Esophagus muscularis mucosa (tissue), 4 donors: ENCODE measurements at regions not wholly inside any gene's neighbourhood (a gene's known extent, or its start where the extent isn't known, plus 50 kb on each side); places are given as distances from the start of the nearest gene placed in this dataset.

Source experiments
- DNase-seq: peaks from one replicate; pipeline ENCODE4 v3.0.0-alpha.2; 2017; ENCODE audit errors: extremely low spot score
- H3K27ac ChIP-seq, 4 donors: fragments of 200-600 bp; sonication (generic); replicated peaks in 1 of 4; 1 replicate in 3 of 4; 2 replicates in 1 of 4; pipeline ENCODE4 v1.5.1; 2016 to 2019; ENCODE audit warnings: mild to moderate bottlenecking in 1 of 4
- H3K27me3 ChIP-seq, 4 donors: fragments of 200-600 bp; sonication (generic); one replicate each; pipeline versions ENCODE4 v1.5.1 to v1.6.0; 2016 to 2019
- H3K36me3 ChIP-seq, 4 donors: fragments of 200-600 bp; sonication (generic); one replicate each; pipeline ENCODE4 v1.5.1; 2016 to 2019
- H3K4me1 ChIP-seq, 4 donors: fragments of 200-600 bp; sonication (generic); one replicate each; pipeline ENCODE4 v1.5.1; 2016 to 2019
- H3K4me3 ChIP-seq, 4 donors: fragments of 200-600 bp; sonication (generic); 1 replicate in 2 of 4; 2 replicates in 2 of 4; pipeline ENCODE4 v1.5.1; 2016 to 2019; ENCODE audit warnings: mild to moderate bottlenecking in 4 of 4, moderate library complexity in 1 of 4
- H3K9me3 ChIP-seq, 4 donors: fragments of 200-600 bp; sonication (generic); 1 replicate in 3 of 4; 2 replicates in 1 of 4; pipeline ENCODE4 v1.5.1; 2016 to 2019
- CTCF ChIP-seq, 3 experiments: fragments of 200-600 bp in 2 of 3; fragments of 450-650 bp in 1 of 3; sonication (generic) in 2 of 3; IDR thresholded peaks; one replicate each; pipeline ENCODE4 v1.5.1; 2017 to 2019; ENCODE audit warnings: antibody characterized with exemption in 3 of 3, mild to moderate bottlenecking in 2 of 3, moderate library complexity in 1 of 3
- EP300 ChIP-seq: sonication (generic); formaldehyde crosslinking; IDR thresholded peaks from one replicate; pipeline ENCODE4 v1.6.1; 2017; ENCODE audit warnings: antibody characterized with exemption
- POLR2A ChIP-seq: fragments of 450-650 bp; IDR thresholded peaks from one replicate; pipeline ENCODE4 v1.6.1; 2017; ENCODE audit warnings: antibody characterized with exemption, moderate library complexity, mild to moderate bottlenecking, low read depth
- POLR2AphosphoS5 ChIP-seq, 2 donors: sonication (generic); formaldehyde crosslinking; IDR thresholded peaks; one replicate each; pipeline ENCODE4 v1.6.1; 2017; ENCODE audit warnings: antibody characterized with exemption in 2 of 2
- WGBS: methylation state at CpG from one replicate; pipeline ENCODE4 v1.1.5; 2018; 5-methylcytosine and 5-hydroxymethylcytosine counted together
- intact Hi-C: fragments of 100-400 bp; cut with DNase I; formaldehyde crosslinking; loops from one replicate; pipeline ENCODE4 v1.15.1; 2023

- DNase-seq, result peak; percentile 47
- Histone ChIP-seq H3K4me1 (peaks cover 0 to 12% (median 4%) of the 10 kb centered on the region in 4 donors), H3K9me3 (no peaks in the 10 kb centered on the region), H3K27ac (no peak overlapping the region), H3K27me3 (no peaks in the 10 kb centered on the region), H3K36me3 (no peaks in the 10 kb centered on the region), H3K4me3 (no peak overlapping the region)
- intact Hi-C loops, result no loop called here
- TF ChIP-seq EP300, result no peak
- no peak for TF ChIP-seq POLR2A
- TF ChIP-seq POLR2AphosphoS5 (IDR thresholded peaks at IDR 0.05), result no peak
- no peak for TF ChIP-seq CTCF (IDR thresholded peaks at IDR 0.05)
- WGBS, result 72% methylated on average over 11 of the region's 11 CpGs
These were observed 247.9 kb downstream of the TSN start for GRCh38 chr2:122003196-122003940.

GRCh38 chr2:122007126-122007525 is 251.7 kb downstream of the TSN start:
- no peaks in the 10 kb centered on the region for H3K9me3 ChIP-seq
- H3K27ac ChIP-seq, result no peak overlapping the region
- no peaks in the 10 kb centered on the region for H3K36me3 ChIP-seq
- no peaks in the 10 kb centered on the region for H3K4me1 ChIP-seq
- no peak for DNase-seq
- H3K27me3 ChIP-seq, result no peaks in the 10 kb centered on the region
- TF ChIP-seq EP300 (no peak), POLR2AphosphoS5 (IDR thresholded peaks at IDR 0.05) (no peak), POLR2A (no peak), CTCF (IDR thresholded peaks at IDR 0.05) (no peak)
- WGBS, result 64% methylated on average over 5 of the region's 5 CpGs
- no peak overlapping the region for H3K4me3 ChIP-seq
- intact Hi-C loops, result no loop called here

GRCh38 chr2:122007577-122007976 is 252.1 kb downstream of the TSN start:
- H3K4me1 ChIP-seq, result no peaks in the 10 kb centered on the region
- no peaks in the 10 kb centered on the region for H3K27me3 ChIP-seq
- H3K9me3 ChIP-seq, result no peaks in the 10 kb centered on the region
- H3K36me3 ChIP-seq, result no peaks in the 10 kb centered on the region
- no peak overlapping the region for H3K27ac ChIP-seq
- H3K4me3 ChIP-seq, result no peak overlapping the region
- intact Hi-C loops, result no loop called here
- no peak for DNase-seq
- WGBS, result 84% methylated on average over 5 of the region's 5 CpGs
- TF ChIP-seq POLR2A (no peak), POLR2AphosphoS5 (IDR thresholded peaks at IDR 0.05) (no peak), CTCF (IDR thresholded peaks at IDR 0.05) (no peak), EP300 (no peak)

- Histone ChIP-seq H3K36me3 (no peaks in the 10 kb centered on the region), H3K27me3 (no peaks in the 10 kb centered on the region), H3K4me1 (no peaks in the 10 kb centered on the region), H3K27ac (no peak overlapping the region), H3K4me3 (no peak overlapping the region), H3K9me3 (no peaks in the 10 kb centered on the region)
- intact Hi-C loops, result no loop called here
- 63% methylated on average over 2 of the region's 3 CpGs for WGBS
- DNase-seq, result no peak
- TF ChIP-seq CTCF (IDR thresholded peaks at IDR 0.05), result no peak
- no peak for TF ChIP-seq EP300
- no peak for TF ChIP-seq POLR2A
- no peak for TF ChIP-seq POLR2AphosphoS5 (IDR thresholded peaks at IDR 0.05)
These were observed 254.1 kb downstream of the TSN start for GRCh38 chr2:122009561-122009960.
